ENCODE measurements at regions not wholly inside any gene's neighbourhood (a gene's known extent, or its start where the extent isn't known, plus 50 kb on each side); places are given as distances from the start of the nearest gene placed in this dataset.
"Not testable (repeated sequence)": the region's sequence is repeated elsewhere in the genome, so short reads cannot be mapped to it uniquely, and the experiment has no call there.

DNA sequence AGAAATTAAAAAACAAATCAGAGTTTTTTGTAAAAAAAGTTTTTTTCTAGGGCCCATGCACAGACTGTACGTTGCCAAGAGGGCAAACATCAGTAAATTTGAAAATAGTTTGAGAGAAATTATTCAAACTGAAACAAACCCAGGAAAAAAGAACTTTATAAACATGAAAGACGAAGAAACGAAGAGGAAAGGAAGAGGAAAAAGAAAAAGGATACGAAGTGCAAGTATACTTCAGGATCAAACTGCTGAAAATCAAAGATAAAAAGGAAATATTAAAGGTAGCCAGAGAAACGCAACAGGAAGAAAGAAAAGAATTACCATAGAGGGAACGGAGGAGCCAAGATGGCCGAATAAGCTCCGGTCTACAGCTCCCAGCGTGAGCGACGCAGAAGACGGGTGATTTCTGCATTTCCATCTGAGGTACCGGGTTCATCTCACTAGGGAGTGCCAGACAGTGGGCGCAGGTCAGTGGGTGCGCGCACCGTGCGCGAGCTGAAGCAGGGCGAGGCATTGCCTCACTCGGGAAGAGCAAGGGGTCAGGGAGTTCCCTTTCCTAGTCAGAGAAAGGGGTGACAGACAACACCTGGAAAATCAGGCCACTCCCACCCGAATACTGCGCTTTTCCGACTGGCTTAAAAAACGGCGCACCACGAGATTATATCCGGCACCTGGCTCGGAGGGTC is 94.4 kb upstream of the GAS1 start:
- not testable (repeated sequence) for DNase-seq (ENCODE audit: low spot score)

DNA sequence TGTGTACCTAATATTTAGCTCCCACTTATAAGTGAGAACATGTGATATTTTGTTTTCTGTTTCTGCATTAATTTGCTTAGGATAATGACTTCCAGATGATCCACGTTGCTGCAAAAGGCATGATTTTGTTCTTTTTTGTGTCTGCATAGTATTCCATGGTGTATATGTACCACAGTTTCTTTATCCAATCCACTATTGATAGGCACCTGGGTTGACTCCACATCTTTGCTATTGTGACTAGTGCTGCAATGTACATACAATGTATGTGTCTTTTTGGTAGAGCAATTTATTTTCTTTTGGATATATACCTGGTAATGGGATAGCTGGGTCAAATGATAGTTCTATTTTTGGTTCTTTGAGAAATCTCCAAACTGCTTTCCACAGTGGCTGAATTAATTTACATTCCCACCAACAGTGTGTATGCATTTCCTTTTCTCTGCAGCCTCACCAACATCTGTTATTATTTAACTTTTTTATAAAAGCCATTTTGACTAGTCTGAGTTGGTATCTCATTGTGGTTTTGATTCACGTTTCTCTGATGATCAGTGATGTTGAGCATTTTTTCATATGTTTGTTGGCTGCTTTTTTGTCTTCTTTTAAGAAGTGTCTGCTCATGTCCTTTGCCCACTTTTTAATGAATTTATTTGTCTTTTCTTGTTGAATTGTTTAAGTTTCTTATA is 102.8 kb upstream of the GAS1 start:
- DNase-seq (ENCODE audit: low spot score) = not testable (repeated sequence)

DNA sequence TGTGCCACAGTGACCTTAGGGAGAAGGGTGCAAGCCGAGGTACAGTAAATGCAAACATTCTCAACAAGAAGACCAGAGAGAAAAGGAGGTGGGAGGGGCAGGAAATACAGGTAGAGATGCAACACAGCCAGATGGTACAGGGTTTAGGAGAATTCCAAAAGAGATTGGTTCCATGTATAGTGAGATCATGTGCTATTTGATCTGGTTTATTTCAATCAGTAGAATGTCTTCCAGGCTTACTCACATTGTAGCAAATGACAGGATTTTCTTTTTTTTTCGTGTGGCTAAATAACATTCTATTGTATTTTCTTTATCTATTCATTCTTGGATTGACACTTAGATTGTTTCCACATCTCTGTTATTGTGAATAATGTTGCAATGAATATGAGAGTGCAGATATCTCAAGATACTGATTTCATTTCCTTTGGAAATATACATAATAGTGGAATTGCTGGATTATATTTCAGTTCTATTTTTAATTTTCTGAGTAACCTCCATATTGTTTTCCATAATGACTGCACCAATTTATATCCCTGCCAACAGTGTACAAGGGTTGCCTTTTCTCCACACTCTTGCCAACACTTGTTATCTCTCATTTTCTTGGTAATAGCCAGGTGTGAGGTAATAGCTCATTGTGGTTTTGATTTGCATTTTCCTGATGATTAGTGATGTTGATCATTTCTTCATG is 107.8 kb upstream of the GAS1 start:
- DNase-seq (ENCODE audit: low spot score) = no peak

DNA sequence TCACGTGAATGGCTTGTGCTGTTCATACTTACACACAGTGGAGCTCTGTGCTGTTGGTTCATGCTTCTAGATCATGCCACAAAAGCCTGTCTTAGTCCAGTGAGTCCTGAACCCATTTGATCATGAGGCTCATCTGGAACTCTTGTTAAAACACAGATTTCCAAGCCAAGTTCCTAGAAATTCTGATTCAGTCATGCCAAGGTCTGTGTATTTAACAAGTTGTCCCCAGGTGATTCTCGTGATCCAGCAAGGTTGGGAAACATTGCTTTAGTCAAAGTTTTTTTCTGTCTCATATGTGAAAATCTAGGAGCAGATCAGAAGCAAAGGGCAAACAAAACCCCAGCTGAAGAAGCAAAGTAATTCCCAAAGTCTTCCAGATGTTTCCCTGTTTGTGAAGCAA is 112.5 kb upstream of the GAS1 start:
- no peak for DNase-seq (ENCODE audit: low spot score)

DNA sequence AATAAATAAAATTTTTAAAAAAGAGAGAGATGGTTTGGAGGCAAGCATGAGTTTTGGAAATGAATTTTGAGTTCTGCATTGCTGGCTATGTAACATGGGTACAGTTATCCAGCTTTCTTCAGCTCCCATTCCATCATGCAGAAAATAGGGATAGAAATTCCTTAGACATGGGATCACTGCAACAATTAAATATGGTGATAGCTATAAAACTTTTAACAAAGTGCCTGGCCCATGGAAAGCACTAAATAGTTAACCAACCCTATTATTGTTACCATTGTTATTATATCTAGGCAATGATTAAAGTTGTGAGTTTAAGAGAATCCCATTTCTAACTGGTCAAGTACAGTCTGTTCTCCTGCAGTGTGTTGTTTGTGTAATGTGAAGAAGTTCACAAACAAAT is 115.4 kb upstream of the GAS1 start:
- DNase-seq (ENCODE audit: low spot score) = no peak

DNA sequence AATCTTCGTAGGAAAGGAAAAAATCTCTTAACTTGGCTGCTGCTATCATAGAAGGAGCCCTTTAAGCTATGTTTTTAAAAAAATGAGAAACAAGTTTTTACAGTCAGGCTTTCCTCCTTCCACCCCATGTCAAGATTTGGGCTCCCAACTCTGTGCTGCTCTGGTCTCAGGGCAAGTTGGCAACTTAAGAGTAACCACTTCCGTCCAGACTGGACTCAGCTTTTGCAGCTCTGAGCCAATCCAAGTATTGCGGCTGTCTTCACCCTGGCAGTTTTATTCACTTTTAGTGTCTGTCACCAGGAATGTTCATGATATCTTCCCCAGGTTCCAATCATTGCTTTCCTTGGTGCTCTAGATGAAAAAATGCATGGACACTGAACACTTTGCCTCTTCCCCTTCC is 115.9 kb upstream of the GAS1 start:
- DNase-seq (ENCODE audit: low spot score) = no peak

DNA sequence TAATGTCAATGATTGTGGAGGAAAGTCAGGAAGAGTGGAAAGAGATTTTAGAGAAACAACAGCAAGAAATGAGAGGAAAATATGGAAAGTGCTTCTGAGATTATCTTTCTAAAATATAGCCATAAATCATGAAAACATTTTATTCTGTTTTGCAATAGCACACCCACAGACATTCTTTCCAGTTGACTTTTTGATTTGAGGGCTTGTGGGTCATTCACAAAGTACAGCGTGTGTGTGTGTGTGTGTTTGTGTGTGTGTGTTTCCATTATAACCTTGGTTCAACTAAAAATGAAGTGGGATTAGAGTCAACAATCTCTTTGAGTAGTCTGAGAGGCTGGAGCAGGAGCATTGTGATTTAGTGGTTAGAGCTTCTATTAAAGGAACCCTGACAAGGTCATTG is 116.6 kb upstream of the GAS1 start:
- DNase-seq (ENCODE audit: low spot score) = no peak

DNA sequence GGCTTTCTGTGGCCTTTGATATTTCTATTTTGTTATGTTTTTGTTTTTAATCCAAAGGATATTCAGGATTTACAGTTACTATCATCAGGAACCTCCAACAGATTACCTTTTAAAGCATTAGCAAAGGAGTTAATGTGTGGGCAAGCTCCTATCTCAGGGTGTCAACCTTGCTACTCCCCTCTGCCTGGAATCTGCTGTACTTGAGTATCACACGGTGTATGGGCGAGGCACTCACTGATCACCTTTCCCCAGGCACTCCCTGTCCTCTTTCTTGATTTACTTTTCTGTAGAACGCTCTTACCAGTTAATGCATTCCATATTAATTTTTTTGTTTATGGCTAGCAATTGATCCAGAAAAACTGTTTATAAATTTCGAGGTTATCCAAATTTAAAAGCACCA is 117.0 kb upstream of the GAS1 start:
- DNase-seq (ENCODE audit: low spot score) = no peak

DNA sequence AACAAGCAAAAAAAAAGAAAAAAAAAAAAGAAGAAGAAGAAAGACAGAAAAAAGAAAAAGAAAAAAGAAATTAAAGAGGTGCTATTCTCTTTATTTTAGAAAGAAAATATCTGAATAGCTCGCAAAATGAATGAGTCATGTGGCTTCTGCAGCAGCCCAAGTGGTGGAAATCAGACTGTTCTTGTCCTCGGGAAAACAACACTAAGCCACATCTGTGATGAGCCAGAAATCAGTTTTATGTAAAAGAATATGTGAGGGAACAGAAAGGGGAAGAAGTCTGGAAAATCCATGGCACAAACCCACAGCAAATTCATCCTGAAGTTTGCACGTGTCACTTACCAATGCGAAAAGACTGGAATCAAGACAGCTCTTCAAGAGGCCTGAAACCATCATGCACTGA is 118.7 kb upstream of the GAS1 start:
- no peak for DNase-seq (ENCODE audit: low spot score)

DNA sequence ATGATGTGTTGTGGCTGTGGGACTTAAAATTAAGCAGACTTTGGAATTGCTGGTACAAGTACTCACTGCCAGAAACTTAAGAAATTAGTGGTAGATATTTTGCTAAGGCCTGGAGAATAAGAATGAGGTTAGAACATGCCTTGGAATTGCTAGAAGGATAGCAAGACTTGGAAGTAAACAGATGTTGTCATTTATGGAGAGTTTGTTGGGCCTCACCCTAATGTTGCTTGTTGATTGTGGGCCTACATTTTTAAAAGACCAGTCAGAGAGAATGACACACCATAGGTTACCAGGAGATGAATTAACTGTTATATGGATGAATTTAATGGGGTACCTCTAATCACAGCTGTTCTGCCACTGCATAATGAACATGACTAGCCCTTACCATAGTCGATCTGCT is 120.1 kb upstream of the GAS1 start:
- no peak for DNase-seq (ENCODE audit: low spot score)

DNA sequence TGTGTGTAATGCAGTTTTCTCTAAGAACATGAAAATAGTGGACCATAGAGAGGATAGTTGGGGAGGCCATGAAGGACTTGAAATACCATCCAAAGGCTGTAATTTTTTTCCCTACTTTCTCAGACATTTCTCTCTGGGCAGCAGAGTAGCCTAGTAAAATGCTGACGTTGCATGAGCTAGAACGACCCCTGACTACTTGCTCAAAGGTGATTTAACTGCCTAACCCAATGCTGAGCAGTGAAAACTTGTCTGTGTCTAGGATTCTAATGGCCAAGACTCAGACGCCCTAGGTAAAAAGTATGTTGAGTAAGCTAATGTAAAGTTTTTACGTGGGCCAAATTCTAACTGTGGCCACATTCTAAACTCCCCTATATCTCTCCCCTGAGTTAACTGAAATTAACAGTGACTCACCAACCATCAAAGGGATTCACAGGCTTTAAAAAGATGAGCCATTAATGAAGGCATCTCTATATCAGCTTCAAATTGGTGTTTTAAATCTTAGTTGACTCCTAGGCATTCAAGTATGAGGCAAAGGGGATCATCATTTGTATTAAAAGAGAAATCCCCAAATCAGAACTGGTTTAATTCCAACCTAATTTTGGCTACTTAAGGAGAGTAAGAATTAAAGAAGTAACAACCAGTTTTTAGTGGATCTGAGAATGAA is 121.0 kb upstream of the GAS1 start:
- no peak for DNase-seq (ENCODE audit: low spot score)

DNA sequence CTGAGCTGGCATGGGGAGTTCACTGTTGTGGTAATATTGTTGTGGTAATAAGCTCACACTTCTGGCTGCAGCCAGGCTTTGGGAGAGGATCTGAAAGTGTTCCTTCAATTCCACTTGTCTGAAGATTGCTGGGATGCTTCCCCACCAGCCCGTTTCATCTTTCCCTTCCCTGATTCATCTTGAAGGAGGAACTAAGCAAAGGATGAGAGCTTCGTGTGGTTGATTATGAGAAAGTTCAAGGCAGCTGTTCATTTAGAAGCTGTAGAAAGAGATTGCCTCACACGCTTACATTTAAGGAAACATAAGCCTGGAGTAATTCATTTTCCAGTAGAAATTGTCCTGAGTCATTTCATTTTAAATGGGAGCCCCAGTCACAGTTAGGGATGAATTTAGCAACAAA is 122.4 kb upstream of the GAS1 start:
- no peak for DNase-seq (ENCODE audit: low spot score)

DNA sequence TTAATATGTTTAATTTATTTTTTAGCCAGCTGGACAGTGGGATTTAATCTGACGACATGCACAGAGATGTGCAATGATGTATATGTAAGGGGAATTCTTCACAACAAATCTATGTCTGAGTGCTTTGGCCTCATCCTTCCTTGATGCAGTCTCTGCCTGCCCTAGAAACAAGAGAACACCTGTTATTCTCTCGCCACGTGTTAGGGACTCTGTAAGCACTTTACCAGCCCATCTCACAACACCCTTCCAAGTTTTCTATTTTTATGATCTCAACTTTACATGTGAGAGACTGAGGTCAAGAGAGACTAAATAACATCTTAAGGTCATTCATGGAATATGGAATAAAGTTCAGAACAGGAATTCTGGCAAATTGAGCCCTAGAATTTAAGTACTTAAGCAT is 123.0 kb upstream of the GAS1 start:
- no peak for DNase-seq (ENCODE audit: low spot score)

DNA sequence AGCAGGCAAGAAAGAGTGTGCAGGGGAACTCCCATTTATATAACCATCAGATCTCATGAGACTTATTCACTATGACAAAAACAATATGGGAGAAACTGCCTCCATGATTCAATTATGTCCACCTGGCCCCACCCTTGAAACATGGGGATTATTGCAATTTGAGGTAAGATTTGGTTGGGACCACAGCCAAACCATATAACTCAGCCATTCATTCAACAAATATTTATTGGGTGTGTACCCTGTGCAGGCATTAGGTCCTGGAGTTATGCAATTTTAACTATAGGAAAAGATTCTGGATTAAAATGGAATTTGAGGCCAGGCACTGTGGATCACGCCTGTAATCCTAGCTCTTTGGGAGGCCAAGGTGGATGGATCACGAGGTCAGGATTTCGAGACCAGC is 124.2 kb upstream of the GAS1 start:
- no peak for DNase-seq (ENCODE audit: low spot score)

DNA sequence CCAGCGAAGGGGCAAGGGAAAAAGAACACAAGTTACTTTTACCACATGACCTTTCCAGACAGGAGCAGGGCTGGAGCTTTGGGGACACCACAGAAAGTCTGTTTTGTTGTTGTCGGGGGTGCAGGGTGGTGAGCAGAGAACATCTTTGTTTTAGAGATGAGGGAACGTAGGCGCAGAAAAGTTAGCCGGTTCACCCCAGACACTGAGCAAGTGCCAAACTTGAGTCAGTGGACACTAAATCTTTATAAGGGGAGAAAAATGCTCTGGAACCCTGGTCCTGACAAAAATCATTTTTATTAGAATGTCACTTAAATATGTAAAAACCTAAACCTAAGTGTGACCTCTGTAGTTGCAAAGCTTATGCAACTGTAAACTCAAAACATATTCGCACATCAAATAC is 126.4 kb upstream of the GAS1 start:
- no peak for DNase-seq (ENCODE audit: low spot score)

DNA sequence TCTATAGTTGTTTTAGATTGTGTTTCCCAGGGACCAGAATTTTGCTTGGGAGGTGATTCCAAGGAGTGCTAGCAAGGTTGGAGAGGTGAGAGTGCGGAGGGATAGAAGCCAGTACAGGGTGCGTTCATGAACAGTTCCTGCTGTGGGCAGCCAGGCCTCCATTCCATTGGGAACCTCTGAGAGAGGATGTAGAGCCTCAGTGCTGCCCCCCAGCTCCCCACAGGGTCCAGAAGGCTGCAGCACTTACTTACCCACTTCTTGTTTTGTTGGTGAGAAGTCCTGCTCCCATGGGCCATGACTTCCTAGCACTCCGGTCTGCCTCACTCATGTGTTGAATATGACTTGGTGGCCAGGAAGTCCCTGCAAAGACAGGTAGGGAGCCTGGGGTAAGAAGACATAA is 128.2 kb upstream of the GAS1 start:
- DNase-seq (ENCODE audit: low spot score) = no peak

DNA sequence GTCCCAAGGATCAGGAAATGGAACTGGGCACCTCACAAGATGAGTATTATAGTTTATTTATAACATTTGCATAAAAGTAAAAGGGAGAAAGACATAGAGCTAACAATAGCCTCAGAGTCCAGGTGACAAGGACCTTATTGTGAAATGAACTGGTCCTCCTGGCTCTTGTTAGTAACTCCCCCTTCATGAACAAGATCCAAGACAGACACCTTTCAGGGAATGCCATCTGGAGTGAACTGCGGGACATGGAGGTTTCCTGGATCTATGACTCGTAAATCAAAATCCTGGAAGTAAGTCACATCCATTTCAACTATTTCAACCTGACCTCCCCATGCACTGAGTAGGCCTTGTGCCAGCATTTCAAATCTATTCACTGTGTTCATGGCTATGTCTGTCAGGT is 129.5 kb upstream of the GAS1 start:
- DNase-seq (ENCODE audit: low spot score) = no peak

DNA sequence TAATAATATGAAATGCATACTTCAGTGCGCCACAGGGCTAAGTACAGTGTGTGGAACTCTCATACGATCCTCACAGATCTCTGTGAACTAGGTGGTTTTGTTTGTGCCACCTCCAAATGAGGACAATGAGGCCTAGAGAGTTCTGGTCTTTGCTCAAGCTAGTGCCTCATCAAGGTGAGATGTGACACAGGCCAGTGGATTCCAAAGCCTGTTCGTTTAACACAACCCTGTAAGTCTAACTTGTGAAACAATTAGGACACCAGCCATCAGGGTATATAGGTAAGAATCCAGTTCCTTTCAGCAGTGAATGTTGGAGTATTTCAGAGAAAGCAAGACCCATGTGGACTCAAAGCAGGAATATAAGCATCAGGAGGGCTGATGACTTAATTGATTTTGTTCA is 130.7 kb upstream of the GAS1 start:
- no peak for DNase-seq (ENCODE audit: low spot score)

DNA sequence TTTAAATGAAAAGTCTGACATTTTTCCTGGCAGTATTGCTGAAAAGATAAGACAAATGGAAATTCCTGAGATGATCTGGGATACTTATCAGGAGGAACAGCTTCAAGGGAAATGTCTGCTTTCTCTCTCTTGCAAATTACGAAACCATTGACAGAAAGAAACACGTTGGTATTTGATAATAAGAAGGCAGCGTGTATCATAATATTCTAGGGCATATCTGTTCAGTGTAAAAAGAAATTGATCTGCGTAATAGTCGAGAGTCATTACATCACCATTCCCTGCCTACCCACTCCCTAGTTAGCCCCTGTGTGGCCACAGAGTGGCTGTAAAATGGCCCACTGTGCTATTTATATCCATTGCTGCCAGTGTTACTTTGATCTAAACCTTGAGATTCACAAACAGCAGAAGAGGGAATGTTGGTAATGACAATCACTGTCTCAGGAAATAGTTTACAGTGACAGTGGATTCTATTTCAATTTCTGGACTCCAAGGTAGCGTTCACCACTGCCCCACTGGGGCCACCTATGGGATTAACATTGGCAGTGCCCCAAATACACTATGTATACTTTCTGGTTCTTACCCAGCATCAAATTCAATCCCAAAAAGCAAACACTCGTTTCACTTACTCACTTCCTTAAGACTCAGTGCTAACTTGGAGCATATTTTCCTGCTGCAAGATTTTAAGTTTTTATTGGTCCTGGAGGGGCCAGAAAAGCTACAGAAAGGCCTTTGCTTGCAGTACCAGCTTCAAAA is 133.4 kb upstream of the GAS1 start:
- no peak for DNase-seq (ENCODE audit: low spot score)

DNA sequence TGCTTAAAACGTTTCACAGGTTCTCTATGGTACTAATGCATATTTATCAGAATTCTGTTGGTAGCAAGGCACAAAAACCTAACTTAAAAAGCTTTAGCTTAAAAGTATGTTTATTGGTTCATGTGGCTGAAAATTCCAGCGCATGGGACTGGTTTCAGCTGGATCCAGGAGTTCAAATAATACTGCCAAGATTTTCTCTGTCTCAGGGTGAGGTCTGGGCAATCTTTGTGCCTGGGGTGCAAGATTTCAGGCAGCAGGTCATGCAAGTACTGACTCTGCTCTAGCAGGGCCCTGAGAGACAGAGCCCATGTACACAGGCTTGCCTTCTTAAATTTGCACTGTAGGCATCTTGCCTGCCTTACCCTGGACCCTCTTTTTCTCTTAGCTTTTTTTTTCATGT is 134.2 kb upstream of the GAS1 start:
- no peak for DNase-seq (ENCODE audit: low spot score)

DNA sequence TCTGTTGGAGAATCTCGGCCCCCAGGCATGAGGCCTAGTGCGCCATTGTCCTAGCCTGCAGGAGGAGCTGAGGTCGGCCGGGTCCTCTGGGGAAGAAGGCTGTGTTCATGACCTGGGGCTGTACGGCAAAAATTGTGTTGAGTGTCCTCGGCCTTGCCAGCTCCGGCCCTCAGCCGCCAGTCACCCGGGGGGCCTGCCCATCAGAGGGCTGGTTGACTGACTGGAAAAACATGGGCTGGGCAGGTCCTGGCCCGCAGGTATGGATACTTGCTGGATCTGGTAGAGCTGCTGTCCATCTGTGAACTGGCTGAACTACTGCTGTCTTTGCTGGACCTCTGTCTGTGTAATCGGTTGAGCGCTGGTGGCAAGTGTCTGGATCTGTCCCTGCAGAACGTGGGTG is 136.7 kb upstream of the GAS1 start:
- DNase-seq (ENCODE audit: low spot score) = no peak

DNA sequence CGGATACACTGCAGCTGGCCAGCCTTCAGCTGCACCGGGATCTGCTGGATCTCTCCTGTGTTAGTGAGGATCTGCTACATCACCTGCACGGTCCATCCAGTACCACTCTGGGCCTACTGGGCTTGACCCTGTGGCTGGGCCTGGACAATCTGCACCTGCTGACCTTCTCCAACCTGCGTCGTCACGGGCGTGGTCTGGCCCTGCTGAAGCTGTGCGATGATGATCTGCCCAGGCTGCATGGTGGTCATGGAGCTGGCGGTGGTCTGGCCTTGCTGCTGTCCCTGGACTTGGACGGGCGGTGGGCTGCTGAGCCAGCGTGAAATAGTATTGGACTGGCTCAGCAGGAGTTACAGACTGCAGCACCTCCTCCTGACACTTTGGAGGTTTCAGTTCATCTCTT is 137.1 kb upstream of the GAS1 start:
- DNase-seq (ENCODE audit: low spot score) = no peak
